Esophagus muscularis mucosa (tissue), 4 donors: ENCODE measurements at regions not wholly inside any gene's neighbourhood (a gene's known extent, or its start where the extent isn't known, plus 50 kb on each side); places are given as distances from the start of the nearest gene placed in this dataset.

Experiments used
- DNase-seq: peaks from one replicate; pipeline ENCODE4 v3.0.0-alpha.2; 2017; ENCODE audit errors: extremely low spot score
- H3K27ac ChIP-seq, 4 donors: fragments of 200-600 bp; sonication (generic); replicated peaks in 1 of 4; 1 replicate in 3 of 4; 2 replicates in 1 of 4; pipeline ENCODE4 v1.5.1; 2016 to 2019; ENCODE audit warnings: mild to moderate bottlenecking in 1 of 4
- H3K27me3 ChIP-seq, 4 donors: fragments of 200-600 bp; sonication (generic); one replicate each; pipeline versions ENCODE4 v1.5.1 to v1.6.0; 2016 to 2019
- H3K36me3 ChIP-seq, 4 donors: fragments of 200-600 bp; sonication (generic); one replicate each; pipeline ENCODE4 v1.5.1; 2016 to 2019
- H3K4me1 ChIP-seq, 4 donors: fragments of 200-600 bp; sonication (generic); one replicate each; pipeline ENCODE4 v1.5.1; 2016 to 2019
- H3K4me3 ChIP-seq, 4 donors: fragments of 200-600 bp; sonication (generic); 1 replicate in 2 of 4; 2 replicates in 2 of 4; pipeline ENCODE4 v1.5.1; 2016 to 2019; ENCODE audit warnings: mild to moderate bottlenecking in 4 of 4, moderate library complexity in 1 of 4
- H3K9me3 ChIP-seq, 4 donors: fragments of 200-600 bp; sonication (generic); 1 replicate in 3 of 4; 2 replicates in 1 of 4; pipeline ENCODE4 v1.5.1; 2016 to 2019
- CTCF ChIP-seq, 3 experiments: fragments of 200-600 bp in 2 of 3; fragments of 450-650 bp in 1 of 3; sonication (generic) in 2 of 3; IDR thresholded peaks; one replicate each; pipeline ENCODE4 v1.5.1; 2017 to 2019; ENCODE audit warnings: antibody characterized with exemption in 3 of 3, mild to moderate bottlenecking in 2 of 3, moderate library complexity in 1 of 3
- EP300 ChIP-seq: sonication (generic); formaldehyde crosslinking; IDR thresholded peaks from one replicate; pipeline ENCODE4 v1.6.1; 2017; ENCODE audit warnings: antibody characterized with exemption
- POLR2A ChIP-seq: fragments of 450-650 bp; IDR thresholded peaks from one replicate; pipeline ENCODE4 v1.6.1; 2017; ENCODE audit warnings: antibody characterized with exemption, moderate library complexity, mild to moderate bottlenecking, low read depth
- POLR2AphosphoS5 ChIP-seq, 2 donors: sonication (generic); formaldehyde crosslinking; IDR thresholded peaks; one replicate each; pipeline ENCODE4 v1.6.1; 2017; ENCODE audit warnings: antibody characterized with exemption in 2 of 2
- WGBS: methylation state at CpG from one replicate; pipeline ENCODE4 v1.1.5; 2018; 5-methylcytosine and 5-hydroxymethylcytosine counted together
- intact Hi-C: fragments of 100-400 bp; cut with DNase I; formaldehyde crosslinking; loops from one replicate; pipeline ENCODE4 v1.15.1; 2023

- Histone ChIP-seq H3K27ac (no peak overlapping the region), H3K4me3 (no peak overlapping the region), H3K27me3 (no peaks in the 10 kb centered on the region), H3K36me3 (no peaks in the 10 kb centered on the region), H3K9me3 (no peaks in the 10 kb centered on the region), H3K4me1 (no peaks in the 10 kb centered on the region)
- DNase-seq, result no peak
- intact Hi-C loops, result no loop called here
- 54% methylated on average over 2 of the region's 2 CpGs for WGBS
- TF ChIP-seq POLR2A, result no peak
- no peak for TF ChIP-seq POLR2AphosphoS5 (IDR thresholded peaks at IDR 0.05)
- no peak for TF ChIP-seq EP300
- no peak for TF ChIP-seq CTCF (IDR thresholded peaks at IDR 0.05)
Observed at GRCh38 chr6:74554041-74554440, 651.8 kb downstream of the COL12A1 start.

- Histone ChIP-seq H3K36me3 (no peaks in the 10 kb centered on the region), H3K4me3 (no peak overlapping the region), H3K9me3 (no peaks in the 10 kb centered on the region), H3K27me3 (no peaks in the 10 kb centered on the region), H3K27ac (no peak overlapping the region), H3K4me1 (no peaks in the 10 kb centered on the region)
- TF ChIP-seq CTCF (IDR thresholded peaks at IDR 0.05), result no peak
- no peak for TF ChIP-seq POLR2A
- no peak for TF ChIP-seq POLR2AphosphoS5 (IDR thresholded peaks at IDR 0.05)
- TF ChIP-seq EP300, result no peak
- intact Hi-C loops, result no loop called here
- no peak for DNase-seq
Observed at GRCh38 chr6:74551896-74552295, 654.0 kb downstream of the COL12A1 start.

GRCh38 chr6:74550821-74551220 is 655.0 kb downstream of the COL12A1 start:
- TF ChIP-seq CTCF (IDR thresholded peaks at IDR 0.05), result no peak
- TF ChIP-seq EP300, result no peak
- no peak for TF ChIP-seq POLR2A
- TF ChIP-seq POLR2AphosphoS5 (IDR thresholded peaks at IDR 0.05), result no peak
- 92% methylated on average over 6 of the region's 6 CpGs for WGBS
- Histone ChIP-seq H3K27me3 (no peaks in the 10 kb centered on the region), H3K4me1 (no peaks in the 10 kb centered on the region), H3K9me3 (no peaks in the 10 kb centered on the region), H3K4me3 (no peak overlapping the region), H3K36me3 (no peaks in the 10 kb centered on the region), H3K27ac (no peak overlapping the region)
- intact Hi-C loops, result no loop called here
- no peak for DNase-seq

- Histone ChIP-seq H3K4me1 (no peaks in the 10 kb centered on the region), H3K4me3 (no peak overlapping the region), H3K27me3 (no peaks in the 10 kb centered on the region), H3K9me3 (peaks cover 0 to 4% (median 0%) of the 10 kb centered on the region in 4 donors), H3K27ac (no peak overlapping the region), H3K36me3 (no peaks in the 10 kb centered on the region)
- DNase-seq, result no peak
- TF ChIP-seq POLR2AphosphoS5 (IDR thresholded peaks at IDR 0.05) (no peak), POLR2A (no peak), CTCF (IDR thresholded peaks at IDR 0.05) (no peak), EP300 (no peak)
- 88% methylated on average over 3 of the region's 3 CpGs for WGBS
- intact Hi-C loops, result no loop called here
Observed at GRCh38 chr6:74549746-74550145, 656.1 kb downstream of the COL12A1 start.

GRCh38 chr6:74534465-74535211 is 671.2 kb downstream of the COL12A1 start:
- intact Hi-C loops, result no loop called here
- peaks cover 0 to 6% (median 0%) of the 10 kb centered on the region in 4 donors for H3K9me3 ChIP-seq
- H3K27me3 ChIP-seq, result no peaks in the 10 kb centered on the region
- no peak overlapping the region for H3K27ac ChIP-seq
- no peaks in the 10 kb centered on the region for H3K36me3 ChIP-seq
- H3K4me1 ChIP-seq, result peaks cover 0 to 11% (median 3%) of the 10 kb centered on the region in 4 donors
- no peak overlapping the region for H3K4me3 ChIP-seq
- DNase-seq, result no peak
- WGBS, result 72% methylated on average over 2 of the region's 2 CpGs
- TF ChIP-seq EP300, result no peak
- no peak for TF ChIP-seq POLR2A
- no peak for TF ChIP-seq CTCF (IDR thresholded peaks at IDR 0.05)
- no peak for TF ChIP-seq POLR2AphosphoS5 (IDR thresholded peaks at IDR 0.05)
